ENCODE measurements at regions not wholly inside any gene's neighbourhood (a gene's known extent, or its start where the extent isn't known, plus 50 kb on each side); places are given as distances from the start of the nearest gene placed in this dataset.
"Not testable (repeated sequence)": the region's sequence is repeated elsewhere in the genome, so short reads cannot be mapped to it uniquely, and the experiment has no call there.

DNA sequence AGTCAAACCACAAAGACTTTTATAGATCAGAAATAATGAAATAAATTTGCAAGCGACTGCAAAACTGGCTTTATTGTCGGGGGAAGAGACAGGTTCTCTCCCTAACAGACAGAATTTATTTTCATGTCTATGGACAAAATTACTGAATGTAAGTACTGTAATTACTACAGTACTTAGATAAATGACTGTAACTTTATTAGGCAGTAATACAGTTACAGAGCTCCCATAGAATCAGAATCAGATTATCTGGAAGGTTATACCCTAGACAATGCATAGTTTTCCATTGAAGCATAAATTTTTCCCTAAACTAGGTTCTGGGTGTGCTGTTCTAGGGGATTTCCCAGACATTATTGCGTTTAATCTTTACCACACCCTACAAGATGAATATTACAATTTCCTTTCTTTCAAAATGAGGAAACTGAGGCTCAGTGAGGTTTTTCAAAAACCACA lies 114.2 kb downstream of the C12orf75 start:
- TF ChIP-seq, protein P1, sequence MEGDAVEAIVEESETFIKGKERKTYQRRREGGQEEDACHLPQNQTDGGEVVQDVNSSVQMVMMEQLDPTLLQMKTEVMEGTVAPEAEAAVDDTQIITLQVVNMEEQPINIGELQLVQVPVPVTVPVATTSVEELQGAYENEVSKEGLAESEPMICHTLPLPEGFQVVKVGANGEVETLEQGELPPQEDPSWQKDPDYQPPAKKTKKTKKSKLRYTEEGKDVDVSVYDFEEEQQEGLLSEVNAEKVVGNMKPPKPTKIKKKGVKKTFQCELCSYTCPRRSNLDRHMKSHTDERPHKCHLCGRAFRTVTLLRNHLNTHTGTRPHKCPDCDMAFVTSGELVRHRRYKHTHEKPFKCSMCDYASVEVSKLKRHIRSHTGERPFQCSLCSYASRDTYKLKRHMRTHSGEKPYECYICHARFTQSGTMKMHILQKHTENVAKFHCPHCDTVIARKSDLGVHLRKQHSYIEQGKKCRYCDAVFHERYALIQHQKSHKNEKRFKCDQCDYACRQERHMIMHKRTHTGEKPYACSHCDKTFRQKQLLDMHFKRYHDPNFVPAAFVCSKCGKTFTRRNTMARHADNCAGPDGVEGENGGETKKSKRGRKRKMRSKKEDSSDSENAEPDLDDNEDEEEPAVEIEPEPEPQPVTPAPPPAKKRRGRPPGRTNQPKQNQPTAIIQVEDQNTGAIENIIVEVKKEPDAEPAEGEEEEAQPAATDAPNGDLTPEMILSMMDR (IDR thresholded peaks at IDR 0.05; ENCODE audit: insufficient read depth, low read depth, low read length) = no peak
- H3K4me3 ChIP-seq (ENCODE audit: low read depth, low read length) = no peak overlapping the region
- DNase-seq (ENCODE audit: low read depth) = no peak

DNA sequence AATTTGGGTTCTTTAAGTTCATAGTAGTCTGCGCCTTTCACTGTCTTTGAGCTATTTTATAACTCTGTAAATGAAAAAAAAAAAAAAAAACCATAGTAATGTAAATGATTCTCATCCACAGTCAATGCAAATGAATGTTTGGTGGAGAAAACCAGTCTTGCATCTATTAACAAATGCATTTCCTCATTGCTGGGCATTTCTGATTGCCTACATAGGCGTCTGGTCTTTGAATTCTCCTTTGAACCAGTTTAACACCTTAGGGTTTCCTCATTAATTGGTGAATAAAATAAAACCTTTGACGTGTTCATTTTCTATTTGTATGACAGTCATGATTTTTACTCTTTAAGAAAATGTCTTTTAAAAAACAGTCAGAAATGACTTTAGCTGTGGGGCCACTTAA lies 114.8 kb downstream of the C12orf75 start:
- no peak for DNase-seq (ENCODE audit: low read depth)
- H3K4me3 ChIP-seq (ENCODE audit: low read depth, low read length) = no peak overlapping the region
- TF ChIP-seq, protein P1 (IDR thresholded peaks at IDR 0.05; ENCODE audit: insufficient read depth, low read depth, low read length) = no peak

DNA sequence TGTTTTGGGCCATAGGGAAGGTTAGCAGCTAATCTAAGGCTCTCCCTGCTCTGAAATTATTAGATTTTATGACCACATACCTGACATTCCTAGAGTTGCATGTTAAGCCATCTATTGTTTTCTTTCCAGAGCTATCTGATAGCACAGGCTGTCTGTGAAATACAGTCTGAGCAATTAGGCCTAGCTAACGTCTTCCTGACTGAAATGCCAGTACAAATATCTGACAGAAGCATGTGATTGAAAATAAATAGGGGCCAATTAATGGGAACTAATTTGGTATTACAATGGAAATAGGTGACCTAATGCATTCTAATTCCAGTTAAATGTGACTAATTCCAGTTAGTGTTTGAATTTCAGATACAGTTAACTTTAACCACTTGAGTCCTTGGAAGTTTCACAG lies 115.2 kb downstream of the C12orf75 start:
- TF ChIP-seq, protein P1 (IDR thresholded peaks at IDR 0.05; ENCODE audit: insufficient read depth, low read depth, low read length) = no peak

DNA sequence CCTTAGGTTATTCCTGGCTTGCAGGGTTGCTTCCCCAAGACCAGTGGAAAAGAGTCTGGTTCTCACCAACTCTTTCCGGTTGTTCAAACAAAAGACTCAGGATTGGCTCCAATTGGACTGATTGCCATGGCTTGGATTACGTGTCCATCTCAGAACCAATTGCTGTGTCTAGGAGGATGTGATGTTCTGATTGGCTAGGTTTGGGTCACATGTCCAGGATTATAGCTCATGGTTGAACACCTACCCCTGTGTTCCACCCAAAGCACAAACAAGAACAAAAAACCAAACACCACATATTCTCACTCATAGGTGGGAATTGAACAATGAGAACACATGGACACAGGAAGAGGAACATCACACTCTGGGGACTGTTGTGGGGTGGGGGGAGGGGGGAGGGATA lies 116.0 kb downstream of the C12orf75 start:
- DNase-seq (ENCODE audit: low read depth); H3K4me3 ChIP-seq (ENCODE audit: low read depth, low read length): not testable (repeated sequence)

More for the DNA sequence above, 115.2 kb downstream of the C12orf75 start:
- no peak overlapping the region for H3K4me3 ChIP-seq (ENCODE audit: low read depth, low read length)
- DNase-seq (ENCODE audit: low read depth) = no peak

DNA sequence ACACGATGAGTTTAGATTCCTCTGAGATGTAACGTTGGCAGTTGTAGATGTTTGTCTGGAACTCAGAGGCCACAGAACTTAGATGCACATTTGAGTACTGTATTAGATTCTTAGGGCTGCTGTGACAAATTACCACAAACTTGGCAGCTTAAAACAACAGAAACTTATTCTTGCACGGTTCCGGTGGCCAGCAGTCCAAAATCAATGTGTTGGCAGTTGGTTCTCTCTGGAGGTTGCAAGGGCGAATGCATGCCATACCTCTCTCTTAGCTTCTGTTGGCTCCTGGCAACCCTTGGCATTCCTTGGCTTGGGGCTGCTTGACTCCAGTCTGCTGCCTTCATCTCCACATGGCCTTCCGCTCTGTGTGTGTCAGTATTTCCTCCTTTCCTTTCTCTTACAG lies 118.9 kb downstream of the C12orf75 start:
- H3K4me3 ChIP-seq (ENCODE audit: low read depth, low read length) = no peak overlapping the region
- no peak for DNase-seq (ENCODE audit: low read depth)
- TF ChIP-seq, protein P1 (IDR thresholded peaks at IDR 0.05; ENCODE audit: insufficient read depth, low read depth, low read length) = no peak

DNA sequence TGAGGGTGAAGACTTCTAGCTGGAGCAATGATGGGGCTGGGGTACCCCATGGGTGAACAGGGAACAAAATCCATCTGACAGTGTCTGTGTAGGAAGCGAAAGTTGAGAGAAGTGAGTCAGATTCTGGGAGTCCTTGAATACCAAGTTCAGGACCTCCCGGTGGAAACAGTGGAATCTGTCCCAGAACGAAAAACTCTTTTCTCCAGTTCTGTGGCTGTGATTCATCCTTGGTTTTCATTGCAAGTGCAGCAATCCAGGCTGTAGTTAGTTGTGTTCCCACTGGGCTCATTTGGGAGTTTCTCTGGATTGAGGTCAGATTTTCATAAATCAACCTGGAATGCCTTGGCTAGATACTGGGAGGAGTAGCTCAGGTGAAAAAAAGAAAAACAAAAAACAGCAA lies 120.7 kb downstream of the C12orf75 start:
- TF ChIP-seq, protein P1 (IDR thresholded peaks at IDR 0.05; ENCODE audit: insufficient read depth, low read depth, low read length) = no peak
- DNase-seq (ENCODE audit: low read depth) = peak; percentile 42
- H3K4me3 ChIP-seq (ENCODE audit: low read depth, low read length) = no peak overlapping the region

DNA sequence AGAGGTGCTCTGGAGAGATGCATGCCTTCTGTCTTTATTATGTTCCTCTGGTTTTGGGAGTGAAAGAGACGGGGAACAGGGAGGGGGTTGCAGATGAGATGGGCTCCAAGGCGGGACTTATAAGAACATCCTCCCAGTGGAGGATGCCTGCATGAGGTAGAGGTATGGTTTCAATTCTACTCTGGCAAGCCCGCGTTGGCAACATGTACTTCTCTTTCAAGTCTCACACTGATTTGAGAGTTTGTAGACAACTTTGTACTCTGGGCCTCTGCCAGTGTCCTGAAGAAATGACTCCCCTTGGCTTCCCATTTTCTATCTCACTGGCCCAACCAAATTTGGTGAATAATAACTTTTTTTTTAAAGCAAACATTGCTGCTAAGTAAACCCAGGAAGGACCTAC lies 121.3 kb downstream of the C12orf75 start:
- DNase-seq (ENCODE audit: low read depth) = no peak
- H3K4me3 ChIP-seq (ENCODE audit: low read depth, low read length) = no peak overlapping the region
- TF ChIP-seq, protein P1 (IDR thresholded peaks at IDR 0.05; ENCODE audit: insufficient read depth, low read depth, low read length) = no peak

Data from fibroblast of villous mesenchyme (primary cell).